Esophagus (tissue), 2 donors: ENCODE measurements at regions not wholly inside any gene's neighbourhood (a gene's known extent, or its start where the extent isn't known, plus 50 kb on each side); places are given as distances from the start of the nearest gene placed in this dataset.

Experiments
- H3K27ac ChIP-seq, 2 donors: one replicate each; pipeline ENCODE4 v1.5.1; 2013; ENCODE audit warnings: low read depth in 2 of 2, mild to moderate bottlenecking in 2 of 2, inconsistent platforms in 1 of 2, low read length in 1 of 2, moderate library complexity in 1 of 2
- H3K27me3 ChIP-seq, 2 donors: one replicate each; pipeline ENCODE4 v1.6.1; 2013; ENCODE audit warnings: low read length in 2 of 2, control low read depth in 1 of 2, mild to moderate bottlenecking in 1 of 2; ENCODE audit not compliant: insufficient read depth in 2 of 2, control insufficient read depth in 1 of 2
- H3K36me3 ChIP-seq, 2 donors: one replicate each; pipeline ENCODE4 v1.6.1; 2013; ENCODE audit warnings: low read length in 1 of 2; ENCODE audit not compliant: control insufficient read depth in 2 of 2, insufficient read depth in 2 of 2
- H3K4me1 ChIP-seq, 2 donors: one replicate each; pipeline ENCODE4 v1.6.1; 2013; ENCODE audit warnings: low read length in 1 of 2; ENCODE audit not compliant: control insufficient read depth in 2 of 2, insufficient read depth in 2 of 2
- H3K4me3 ChIP-seq, 2 donors: one replicate each; pipeline ENCODE4 v1.5.1; 2013; ENCODE audit warnings: low read length in 2 of 2, mild to moderate bottlenecking in 2 of 2, low read depth in 1 of 2, moderate library complexity in 1 of 2
- H3K9me3 ChIP-seq, 2 donors: one replicate each; pipeline ENCODE4 v1.6.1; 2013; ENCODE audit warnings: mild to moderate bottlenecking in 2 of 2, low read depth in 1 of 2, low read length in 1 of 2, moderate library complexity in 1 of 2; ENCODE audit not compliant: control insufficient read depth in 2 of 2, insufficient read depth in 1 of 2
- WGBS, 2 donors: extraction: QIAGEN DNeasy Blood & Tissue Kit; methylation state at CpG; one replicate each; pipeline ENCODE4 v1.1.7; 2013; 5-methylcytosine and 5-hydroxymethylcytosine counted together
- donor health status: healthy with polysubstance abuse.
- donor health status: Bipolar disorder and iron deficiency.

DNA sequence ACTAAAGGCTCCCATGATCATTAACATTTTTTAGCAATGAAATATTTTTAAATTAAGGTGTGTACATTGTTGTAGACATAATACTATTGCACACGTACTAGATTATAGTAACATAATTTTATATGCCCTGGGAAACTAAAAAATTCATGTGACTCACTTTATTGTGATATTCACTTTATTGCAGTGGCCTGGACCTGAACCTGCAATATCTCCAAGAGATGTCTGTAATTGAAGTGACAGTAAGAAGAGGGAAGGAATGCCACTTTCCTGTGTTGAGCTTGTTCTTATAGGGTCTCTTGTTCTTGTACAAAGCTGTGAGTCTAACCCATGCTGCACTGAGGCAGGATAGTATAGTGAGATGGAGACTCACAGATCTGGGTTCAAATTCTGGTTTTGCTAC is 66.9 kb upstream of the USP24 start:
- Histone ChIP-seq H3K36me3 (no peaks in the 10 kb centered on the region), H3K27me3 (no peaks in the 10 kb centered on the region), H3K9me3 (no peaks in the 10 kb centered on the region), H3K4me1 (peaks cover 0 to 4% of the 10 kb centered on the region in 2 donors), H3K4me3 (no peak overlapping the region), H3K27ac (no peak overlapping the region)
- WGBS, 2 donors, result 43 to 69% methylated on average over 1 of the region's 1 CpG

DNA sequence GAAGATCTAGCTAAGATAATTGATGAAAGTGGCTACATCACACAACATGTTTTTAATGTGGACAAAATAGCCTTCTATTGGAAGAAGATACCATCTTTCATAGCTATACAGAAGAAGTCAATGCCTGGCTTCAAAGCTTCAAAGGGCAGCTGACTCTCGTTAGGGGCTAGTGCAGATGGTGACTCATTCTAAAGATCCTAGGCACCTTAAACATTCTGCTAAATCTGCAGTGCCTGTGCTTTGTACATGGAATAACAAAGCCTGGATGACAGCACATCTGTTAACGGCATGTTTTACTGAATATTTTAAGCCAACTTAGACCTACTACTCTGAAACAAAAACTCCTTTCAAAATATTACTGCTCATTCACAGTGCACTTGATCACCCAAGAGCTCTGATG is 65.6 kb upstream of the USP24 start:
- H3K4me1 ChIP-seq, result peaks cover 3 to 5% of the 10 kb centered on the region in 2 donors
- H3K27me3 ChIP-seq, result no peaks in the 10 kb centered on the region
- no peak overlapping the region for H3K4me3 ChIP-seq
- no peaks in the 10 kb centered on the region for H3K36me3 ChIP-seq
- no peak overlapping the region for H3K27ac ChIP-seq
- 63 to 65% methylated on average over 2 of the region's 2 CpGs for whole genome bisulfite sequencing, 2 donors
- H3K9me3 ChIP-seq, result no peaks in the 10 kb centered on the region

DNA sequence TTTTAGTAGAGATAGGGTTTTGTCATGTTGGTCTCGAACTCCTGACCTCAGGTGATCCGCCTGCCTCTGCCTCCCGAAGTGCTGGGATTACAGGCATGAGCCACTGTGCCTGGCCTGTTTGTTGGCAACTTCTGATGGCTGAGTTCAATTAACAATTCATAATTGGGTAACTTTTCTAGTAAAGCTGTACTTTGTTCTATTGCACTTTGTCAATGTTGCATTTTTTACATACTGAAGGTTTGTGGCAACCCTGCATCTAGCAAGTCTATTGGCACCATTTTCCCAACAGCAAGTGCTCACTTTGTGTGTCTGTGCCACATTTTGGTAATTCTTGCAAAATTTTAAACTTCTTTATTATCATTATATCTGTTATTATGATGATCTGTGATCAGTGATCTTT is 64.5 kb upstream of the USP24 start:
- Histone ChIP-seq H3K27me3 (no peaks in the 10 kb centered on the region), H3K36me3 (no peaks in the 10 kb centered on the region), H3K4me3 (no peak overlapping the region), H3K27ac (no peak overlapping the region), H3K4me1 (peaks cover 5 to 7% of the 10 kb centered on the region in 2 donors), H3K9me3 (no peaks in the 10 kb centered on the region)
- WGBS, 2 donors, result 95 to 99% methylated on average over 3 of the region's 3 CpGs

DNA sequence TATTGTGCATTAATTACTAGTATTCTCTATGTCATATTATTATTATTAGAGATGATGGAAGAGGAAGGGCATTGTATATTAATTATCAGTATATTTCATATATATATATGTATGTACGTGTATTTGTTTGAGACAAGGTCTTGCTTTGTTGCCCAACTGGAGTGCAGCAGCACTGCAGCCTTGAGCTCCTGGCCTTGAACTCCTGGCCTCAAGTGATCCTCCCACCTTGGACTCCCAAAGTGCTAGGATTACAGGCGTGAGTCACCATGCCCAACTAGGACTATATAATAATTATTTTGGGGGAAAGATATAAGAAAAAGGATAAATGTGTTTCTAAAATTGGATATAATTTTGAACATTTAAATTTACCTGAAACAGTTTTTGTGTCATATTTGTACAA is 63.2 kb upstream of the USP24 start:
- Histone ChIP-seq H3K36me3 (no peaks in the 10 kb centered on the region), H3K27ac (no peak overlapping the region), H3K9me3 (no peaks in the 10 kb centered on the region), H3K4me3 (no peak overlapping the region), H3K4me1 (peaks cover 5 to 7% of the 10 kb centered on the region in 2 donors), H3K27me3 (no peaks in the 10 kb centered on the region)
- WGBS, 2 donors, result 46 to 47% methylated on average over 2 of the region's 2 CpGs

DNA sequence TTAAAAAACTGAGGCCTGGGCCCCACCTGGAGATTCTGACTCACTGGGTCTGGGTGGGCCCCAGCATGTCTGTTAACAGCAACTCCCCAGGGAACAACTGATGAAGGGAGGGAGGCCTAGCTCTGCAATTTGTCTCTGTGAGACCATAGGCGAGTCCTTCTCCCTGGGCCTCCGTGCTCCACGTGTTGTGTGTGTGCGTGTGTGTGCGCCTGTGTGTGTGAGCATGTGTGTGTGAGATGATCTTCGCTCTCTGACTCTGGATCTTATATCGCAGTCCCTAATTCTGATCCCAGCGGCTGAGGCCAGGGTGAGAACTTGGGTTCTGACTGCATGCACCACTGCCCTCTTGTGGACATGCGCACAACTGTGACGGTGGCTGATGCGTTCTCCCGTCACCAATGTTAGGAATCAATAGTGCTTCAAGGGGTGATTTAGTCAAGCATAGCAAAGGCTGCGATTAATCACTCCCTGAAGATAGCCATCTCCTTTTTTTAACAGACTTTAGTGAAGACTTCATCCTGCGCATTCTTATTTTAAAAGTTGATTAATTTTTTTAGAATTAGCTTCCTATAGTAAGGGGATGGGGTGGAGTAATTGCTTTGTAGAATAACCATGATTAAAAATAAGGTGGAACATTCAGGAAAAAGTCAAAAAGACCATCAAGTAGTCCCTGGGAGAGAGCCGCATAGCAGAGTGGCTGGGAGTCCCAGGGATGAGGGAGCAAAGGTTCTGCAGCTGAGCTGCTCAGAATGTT is 62.4 kb upstream of the USP24 start:
- 21 to 25% methylated on average over 15 of the region's 15 CpGs for WGBS, 2 donors
- Histone ChIP-seq H3K4me3 (no peak overlapping the region), H3K4me1 (peaks cover 7 to 8% of the 10 kb centered on the region in 2 donors), H3K27me3 (no peaks in the 10 kb centered on the region), H3K9me3 (no peaks in the 10 kb centered on the region), H3K36me3 (no peaks in the 10 kb centered on the region), H3K27ac (no peak overlapping the region)

DNA sequence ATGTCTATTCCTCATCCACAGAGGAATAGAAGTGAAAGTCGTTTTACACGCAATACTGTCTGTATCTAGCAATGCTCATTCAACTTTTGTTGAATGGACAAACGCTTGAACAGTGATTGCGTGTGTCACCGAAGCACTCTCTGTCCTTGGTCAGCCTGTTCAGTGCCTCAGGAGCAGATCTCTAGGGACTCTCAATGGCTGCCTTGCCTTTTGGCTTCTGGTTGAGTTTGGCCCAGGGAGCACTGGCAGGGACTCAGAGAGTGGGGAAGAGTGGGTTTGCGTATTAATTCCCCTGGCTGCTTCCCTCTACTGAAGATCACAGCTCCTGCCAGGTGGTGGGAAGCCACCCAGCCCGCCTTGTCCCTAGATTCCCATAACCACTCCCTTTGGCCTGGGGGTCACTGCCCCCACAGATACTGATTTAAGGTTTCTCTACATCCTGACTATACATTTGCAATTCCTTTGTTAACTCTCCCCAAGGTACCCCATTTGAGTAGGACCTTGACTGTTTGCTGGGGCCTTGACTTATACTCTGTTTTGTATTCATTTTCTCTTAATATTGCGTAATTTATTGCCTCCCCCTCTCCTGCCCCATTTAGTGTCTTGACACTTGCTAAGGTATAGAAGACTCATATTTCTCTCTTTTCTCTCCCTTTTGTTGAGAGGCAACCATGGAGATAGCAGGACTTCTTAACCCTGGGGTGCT is 61.7 kb upstream of the USP24 start:
- no peaks in the 10 kb centered on the region for H3K36me3 ChIP-seq
- peaks cover 7 to 8% of the 10 kb centered on the region in 2 donors for H3K4me1 ChIP-seq
- WGBS, 2 donors, result 82 to 91% methylated on average over 8 of the region's 8 CpGs
- H3K27me3 ChIP-seq, result no peaks in the 10 kb centered on the region
- H3K9me3 ChIP-seq, result no peaks in the 10 kb centered on the region
- H3K4me3 ChIP-seq, result no peak overlapping the region
- H3K27ac ChIP-seq, result no peak overlapping the region

DNA sequence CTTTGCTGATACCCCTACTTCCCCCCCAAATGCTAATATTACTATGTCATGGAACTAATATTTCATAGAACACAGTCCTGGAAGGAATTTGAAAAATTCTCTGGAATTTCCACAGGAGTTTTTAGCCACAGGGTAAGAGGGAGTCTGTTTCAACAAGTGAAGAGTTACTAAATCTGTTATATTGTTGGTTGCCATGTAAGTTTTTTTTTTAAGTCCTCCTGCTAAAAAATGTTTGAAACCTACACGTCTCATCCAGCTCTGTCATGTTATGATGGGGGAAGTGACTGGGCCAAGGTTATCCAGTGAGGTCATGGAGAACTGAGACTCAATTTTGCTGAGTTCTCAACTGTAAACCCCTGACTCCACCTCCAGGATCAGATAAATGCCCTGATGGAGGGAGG is 60.8 kb upstream of the USP24 start:
- Histone ChIP-seq H3K36me3 (no peaks in the 10 kb centered on the region), H3K27me3 (no peaks in the 10 kb centered on the region), H3K4me3 (no peak overlapping the region), H3K4me1 (peaks cover 7 to 8% of the 10 kb centered on the region in 2 donors), H3K9me3 (no peaks in the 10 kb centered on the region), H3K27ac (no peak overlapping the region)
- 16 to 46% methylated on average over 1 of the region's 1 CpG for WGBS, 2 donors

DNA sequence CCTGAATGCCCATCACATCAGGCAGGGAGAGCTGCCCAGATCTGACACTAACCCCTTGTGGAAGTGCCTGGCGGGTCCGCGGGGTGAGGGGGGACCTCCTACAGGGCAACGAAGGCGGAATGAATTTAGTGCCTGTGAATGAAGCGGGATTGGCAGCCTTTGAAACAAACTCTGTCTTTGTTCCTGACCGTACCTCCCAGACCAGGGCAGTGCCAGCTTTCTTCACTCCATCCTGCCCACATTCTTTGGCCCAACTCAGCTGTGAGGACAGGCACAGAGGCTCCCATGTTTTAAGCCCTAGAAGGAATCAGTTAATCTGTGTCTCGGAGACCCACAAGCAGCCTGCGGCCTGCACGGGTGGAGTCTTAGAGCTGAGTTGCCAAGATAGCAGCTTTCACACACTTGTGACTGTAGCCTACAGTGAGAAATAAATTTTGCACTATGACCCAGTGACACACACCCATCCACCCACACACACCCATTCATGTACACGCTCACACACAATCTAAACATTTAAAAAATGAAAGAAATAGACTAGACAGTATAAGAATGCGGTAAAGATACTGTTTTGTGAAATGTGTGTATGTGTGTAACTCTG is 60.1 kb upstream of the USP24 start:
- no peaks in the 10 kb centered on the region for H3K27me3 ChIP-seq
- WGBS, 2 donors, result 48 to 59% methylated on average over 12 of the region's 12 CpGs
- no peak overlapping the region for H3K27ac ChIP-seq
- H3K4me3 ChIP-seq, result no peak overlapping the region
- no peaks in the 10 kb centered on the region for H3K9me3 ChIP-seq
- no peaks in the 10 kb centered on the region for H3K36me3 ChIP-seq
- peaks cover 7 to 8% of the 10 kb centered on the region in 2 donors for H3K4me1 ChIP-seq

DNA sequence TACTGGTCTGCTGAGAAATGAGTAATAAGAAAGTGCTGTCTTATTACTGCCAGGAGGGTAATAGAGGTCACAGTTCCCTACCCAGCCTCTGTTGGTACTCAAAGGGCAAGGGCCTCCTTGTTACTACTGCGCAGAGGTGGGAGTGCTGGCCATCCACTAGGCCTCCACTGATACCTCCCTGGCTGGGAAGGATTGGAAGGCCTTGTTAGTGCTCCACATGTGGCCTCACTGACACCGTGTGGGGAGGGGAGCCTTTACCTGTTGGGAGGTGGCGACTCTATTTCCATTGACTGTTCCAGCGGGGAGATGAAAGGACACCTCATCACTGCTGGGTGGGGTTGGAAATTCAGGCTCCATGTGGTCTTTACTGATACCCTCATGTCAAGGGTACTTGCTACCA is 57.8 kb upstream of the USP24 start:
- Histone ChIP-seq H3K27me3 (no peaks in the 10 kb centered on the region), H3K4me1 (peaks cover 7 to 8% of the 10 kb centered on the region in 2 donors), H3K4me3 (no peak overlapping the region), H3K9me3 (no peaks in the 10 kb centered on the region), H3K36me3 (no peaks in the 10 kb centered on the region), H3K27ac (no peak overlapping the region)
- 76 to 82% methylated on average over 4 of the region's 4 CpGs for WGBS, 2 donors
